ENCODE measurements at regions not wholly inside any gene's neighbourhood (a gene's known extent, or its start where the extent isn't known, plus 50 kb on each side); places are given as distances from the start of the nearest gene placed in this dataset.
A peak's percentile ranks its signal among the peaks of the same experiment; 100 is the strongest.
"Not testable (repeated sequence)": the region's sequence is repeated elsewhere in the genome, so short reads cannot be mapped to it uniquely, and the experiment has no call there.

DNA sequence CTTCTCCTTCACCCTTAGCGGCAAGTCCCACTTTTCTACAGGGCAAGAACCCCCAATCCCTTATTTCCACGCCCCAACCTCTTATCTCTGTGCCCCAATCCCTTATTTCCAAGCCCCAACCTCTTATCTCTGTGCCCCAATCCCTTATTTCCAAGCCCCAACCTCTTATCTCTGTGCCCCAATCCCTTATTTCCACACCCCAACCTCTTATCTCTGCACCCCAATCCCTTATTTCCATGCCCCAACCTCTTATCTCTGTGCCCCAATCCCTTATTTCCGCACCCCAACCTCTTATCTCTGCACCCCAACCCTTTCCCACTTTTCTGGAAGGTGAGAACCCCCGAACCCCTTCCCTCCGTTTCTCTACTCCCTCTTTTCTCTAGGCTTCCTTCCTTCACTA lies 116.1 kb upstream of the GJE1 start:
- DNase-seq: not testable (repeated sequence)

- not testable (repeated sequence) for DNase-seq
Measured at GRCh38 chr6:142015463-142015862, 117.3 kb upstream of the GJE1 start.

- no peak for DNase-seq
Measured at GRCh38 chr6:142015011-142015410, 117.7 kb upstream of the GJE1 start.

GRCh38 chr6:142014515-142014914 lies 118.2 kb upstream of the GJE1 start:
- no peak for DNase-seq

DNA sequence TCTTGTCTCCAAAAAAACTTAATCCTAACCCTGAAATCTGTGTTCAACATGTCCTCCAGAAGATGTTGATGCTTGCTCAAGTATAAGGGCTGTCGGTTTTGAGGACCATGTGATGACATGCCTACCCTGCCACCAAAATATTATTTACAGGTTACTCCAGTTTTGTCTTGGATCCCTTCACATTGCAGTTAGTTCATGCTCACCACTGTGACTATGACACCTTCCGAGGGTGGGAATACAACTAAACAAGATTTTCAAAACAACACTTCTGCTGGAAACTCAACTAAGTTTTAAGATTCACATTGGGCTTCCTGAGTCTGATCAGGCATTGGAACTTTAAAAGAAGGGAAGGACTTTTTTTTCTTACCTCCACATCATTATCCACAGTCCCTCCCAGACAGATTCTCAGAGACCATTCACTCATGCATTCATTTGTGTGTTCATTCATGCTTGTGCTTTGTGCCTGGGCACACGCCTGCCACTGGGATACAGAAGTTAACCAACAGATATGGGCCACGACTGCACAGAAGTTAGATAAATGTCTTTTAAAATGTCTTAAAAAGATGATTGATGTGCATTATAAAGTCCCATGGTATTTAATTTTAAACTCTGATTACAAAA lies 118.7 kb upstream of the GJE1 start:
- no peak for DNase-seq

- no peak for DNase-seq
Measured at GRCh38 chr6:142013287-142013686, 119.4 kb upstream of the GJE1 start.

DNA sequence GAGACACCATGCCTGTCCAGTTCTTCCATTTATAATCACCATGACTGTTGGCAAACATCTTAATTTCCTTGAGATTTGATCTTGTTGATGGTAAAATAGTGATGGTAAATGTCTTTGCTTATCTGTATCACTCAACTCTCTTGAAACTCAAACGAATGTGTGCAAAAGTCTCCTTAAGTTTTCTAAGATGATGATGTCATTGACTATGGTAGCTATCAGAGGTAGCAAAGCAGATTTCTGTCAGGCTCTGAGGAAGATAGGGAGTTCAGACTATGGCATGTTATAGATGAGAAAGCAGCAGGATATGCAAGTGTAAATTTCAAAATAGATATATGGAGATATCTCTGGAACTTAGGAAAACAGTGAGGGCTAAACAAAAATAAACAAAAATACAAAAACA lies 121.0 kb upstream of the GJE1 start:
- DNase-seq: no peak

- no peak for DNase-seq
Measured at GRCh38 chr6:142011156-142011555, 121.6 kb upstream of the GJE1 start.

DNA sequence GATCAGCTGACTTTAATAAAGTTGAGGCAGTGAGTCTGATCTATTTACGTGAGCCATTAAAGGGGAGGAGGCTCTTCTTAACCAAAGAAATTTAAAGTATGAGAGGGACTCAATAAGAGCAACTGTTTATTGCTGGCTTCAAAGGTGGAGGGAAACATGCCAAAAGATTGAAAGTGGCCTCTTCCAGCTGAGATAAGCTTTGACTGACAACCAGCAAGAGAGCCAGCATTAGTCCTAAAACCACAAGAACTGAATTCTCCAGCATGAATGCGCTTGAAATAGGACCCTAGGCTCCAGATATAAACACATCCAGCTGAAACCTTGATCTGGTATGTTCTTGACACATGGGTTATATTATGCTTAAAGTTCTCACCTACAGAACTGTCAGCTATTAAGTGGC lies 123.1 kb upstream of the GJE1 start:
- no peak for DNase-seq

GRCh38 chr6:142008781-142009180 lies 123.9 kb upstream of the GJE1 start:
- DNase-seq: no peak

- no peak for DNase-seq
Measured at GRCh38 chr6:142008016-142008735, 124.5 kb upstream of the GJE1 start.

GRCh38 chr6:142005021-142005420 lies 127.7 kb upstream of the GJE1 start:
- no peak for DNase-seq

GRCh38 chr6:142002825-142003405 lies 129.8 kb upstream of the GJE1 start:
- DNase-seq: no peak

DNA sequence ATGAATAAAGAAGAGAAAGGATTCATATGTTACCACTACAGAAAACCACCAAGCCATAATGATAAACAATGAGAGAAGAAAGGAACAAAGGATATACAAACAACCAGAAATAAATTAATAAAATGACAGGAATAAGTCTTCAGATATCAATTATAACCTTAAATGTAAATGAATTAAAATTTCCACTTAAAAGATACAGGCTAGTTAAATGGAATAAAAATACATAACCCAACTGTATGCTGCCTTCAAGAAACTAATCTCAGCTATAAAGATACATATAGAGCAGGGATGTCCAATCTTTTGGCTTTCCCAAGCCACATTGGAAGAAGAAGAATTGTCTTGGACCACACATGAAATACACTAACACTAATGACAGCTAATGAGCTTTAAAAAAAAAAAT lies 135.9 kb upstream of the GJE1 start:
- DNase-seq: no peak

DNA sequence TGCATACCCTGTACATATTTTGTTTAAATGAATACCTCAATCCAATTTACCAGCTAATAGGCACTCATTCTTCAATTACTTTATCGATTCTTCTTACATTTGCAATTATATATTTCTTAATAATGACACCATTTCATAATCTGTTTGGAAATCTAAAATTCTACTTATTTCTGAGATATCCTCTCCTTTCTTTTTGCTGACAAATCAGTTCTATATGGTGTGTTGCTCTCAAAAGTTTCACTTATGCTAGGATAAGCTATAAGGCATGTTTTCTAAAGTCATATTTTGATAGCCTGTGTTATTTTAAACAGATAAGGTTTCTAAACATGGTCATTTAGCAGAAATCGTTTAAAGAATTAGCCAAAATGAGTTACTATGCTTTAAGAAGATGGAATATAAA lies 140.6 kb upstream of the GJE1 start:
- no peak for DNase-seq

DNA sequence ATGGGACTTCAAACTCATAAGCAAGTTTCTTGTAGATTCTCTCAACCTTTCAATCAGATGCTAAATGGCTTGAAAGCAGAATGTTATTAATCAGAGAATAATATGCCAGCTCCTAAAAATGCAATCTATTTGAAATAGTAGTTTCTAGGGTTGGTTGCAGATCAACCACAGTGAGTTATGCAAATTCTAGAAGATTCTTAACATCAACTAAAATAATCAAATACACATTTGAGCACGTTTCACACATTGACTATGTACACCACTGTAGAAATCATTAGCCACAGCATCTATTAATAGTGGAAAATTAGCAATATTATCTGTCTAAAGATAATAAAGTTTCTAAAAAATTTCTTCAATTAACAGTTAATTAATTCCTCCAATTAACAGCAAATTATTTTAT lies 141.9 kb upstream of the GJE1 start:
- no peak for DNase-seq

- DNase-seq: no peak
Measured at GRCh38 chr6:141989706-141989959, 143.1 kb upstream of the GJE1 start.

DNA sequence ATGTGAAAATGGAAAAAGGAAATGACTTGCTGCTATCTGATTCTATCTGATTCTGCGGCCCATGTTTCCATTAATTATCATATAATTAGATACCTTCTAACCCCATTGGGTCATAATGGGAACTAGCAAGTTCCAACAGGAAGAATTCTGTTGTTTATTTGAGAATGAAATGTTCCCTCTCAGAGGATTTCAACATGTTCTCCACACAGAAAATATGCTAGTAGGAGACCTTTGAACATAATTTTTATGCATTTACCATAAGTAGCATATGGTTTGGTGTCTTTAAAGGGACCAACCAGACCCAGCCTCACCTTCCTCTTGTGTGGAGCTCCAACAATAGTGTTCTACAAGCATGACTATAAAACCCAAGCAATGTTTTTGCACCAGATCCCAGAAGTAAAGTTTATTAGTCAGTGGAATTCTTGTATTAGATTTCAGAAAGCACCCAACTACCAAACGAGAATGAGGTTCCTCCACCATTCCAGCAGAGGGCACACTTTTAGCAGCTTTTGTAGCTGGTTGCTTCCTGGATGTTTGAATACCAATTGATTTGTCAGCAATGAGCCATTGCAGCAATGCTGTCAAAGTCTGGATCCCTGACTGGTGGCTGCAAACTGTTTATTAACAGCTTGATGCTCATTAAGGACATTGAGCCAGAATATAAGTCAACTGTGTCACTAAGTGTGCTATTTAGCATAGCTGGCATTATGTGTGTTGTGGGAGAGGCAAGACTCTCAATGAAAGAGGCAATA lies 143.6 kb upstream of the GJE1 start:
- DNase-seq: peak; percentile 50

DNA sequence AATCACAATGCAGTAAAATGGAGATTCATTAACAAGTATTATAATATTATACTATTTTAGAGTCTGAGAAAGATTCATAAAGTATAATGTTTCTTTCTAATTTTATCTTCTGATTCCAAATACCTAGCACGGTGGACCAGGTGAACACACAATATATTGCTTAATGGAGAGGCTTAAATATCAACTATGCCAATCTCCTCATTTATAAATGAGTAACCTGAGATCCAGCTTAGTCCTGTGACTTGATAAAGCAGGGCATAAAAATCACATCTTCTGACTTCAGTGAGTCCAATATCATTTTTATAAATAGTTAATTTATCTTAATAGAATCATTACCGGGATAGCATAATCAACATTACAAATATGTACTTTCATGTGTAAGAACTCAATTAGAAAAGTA lies 144.4 kb upstream of the GJE1 start:
- no peak for DNase-seq

GRCh38 chr6:141986457-141986856 lies 146.3 kb upstream of the GJE1 start:
- DNase-seq: no peak

GRCh38 chr6:141981190-141981589 lies 151.5 kb upstream of the GJE1 start:
- no peak for DNase-seq

GRCh38 chr6:141977782-141978181 lies 154.9 kb upstream of the GJE1 start:
- no peak for DNase-seq

GRCh38 chr6:141976994-141977393 lies 155.7 kb upstream of the GJE1 start:
- no peak for DNase-seq

DNA sequence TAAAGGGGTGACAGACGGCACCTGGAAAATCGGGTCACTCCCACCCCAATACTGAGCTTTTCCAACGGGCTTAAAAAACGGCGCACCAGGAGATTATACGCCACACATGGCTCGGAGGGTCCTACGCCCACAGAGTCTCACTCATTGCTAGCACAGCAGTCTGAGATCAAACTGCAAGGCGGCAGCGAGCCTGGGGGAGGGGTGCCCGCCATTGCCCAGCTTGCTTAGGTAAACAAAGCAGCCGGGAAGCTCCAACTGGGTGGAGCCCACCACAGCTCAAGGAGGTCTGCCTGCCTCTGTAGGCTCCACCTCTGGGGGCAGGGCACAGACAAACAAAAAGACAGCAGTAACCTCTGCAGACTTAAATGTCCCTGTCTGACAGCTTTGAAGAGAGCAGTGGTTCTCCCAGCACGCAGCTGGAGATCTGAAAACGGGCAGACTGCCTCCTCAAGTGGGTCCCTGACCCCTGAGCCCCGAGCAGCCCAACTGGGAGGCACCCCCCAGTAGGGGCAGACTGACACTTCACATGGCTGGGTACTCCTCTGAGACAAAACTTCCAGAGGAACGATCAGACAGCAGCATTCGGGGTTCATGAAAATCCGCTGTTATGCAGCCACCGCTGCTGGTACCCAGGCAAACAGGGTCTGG lies 162.8 kb upstream of the GJE1 start:
- not testable (repeated sequence) for DNase-seq

All from hematopoietic multipotent progenitor cell treated with erythropoietin and hydrocortisone succinate and interleukin-3 and kit ligand, for 8 days (in vitro differentiated cells).